ENCODE measurements at regions not wholly inside any gene's neighbourhood (a gene's known extent, or its start where the extent isn't known, plus 50 kb on each side); places are given as distances from the start of the nearest gene placed in this dataset.
A peak's percentile ranks its signal among the peaks of the same experiment; 100 is the strongest.

DNA sequence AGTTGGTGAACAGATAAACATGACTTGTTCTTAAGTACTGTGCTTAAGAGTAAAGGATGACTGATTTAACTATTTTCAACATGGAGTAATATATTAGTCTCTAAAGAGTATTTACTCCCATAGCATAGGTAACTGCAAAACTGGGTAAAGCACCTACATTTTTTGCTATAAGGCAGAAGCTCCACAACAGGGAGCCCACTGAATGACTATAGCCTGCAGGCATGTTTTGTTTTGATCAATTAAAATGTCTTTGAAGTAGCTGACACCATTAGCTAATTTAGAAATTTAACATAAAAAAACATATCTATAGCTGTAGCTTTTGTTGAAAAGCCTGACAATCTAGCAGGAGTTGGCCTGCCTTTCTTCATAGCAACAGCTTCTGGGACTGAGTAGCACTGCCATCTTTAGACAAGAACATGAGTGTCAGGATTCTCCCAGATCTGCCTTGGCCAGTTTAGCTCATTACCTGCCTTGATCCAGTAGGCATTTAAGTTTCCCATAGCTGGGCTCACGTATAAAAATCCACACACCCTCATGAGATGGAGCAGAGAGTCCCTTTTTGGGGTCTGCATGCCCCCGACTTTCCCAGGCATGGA lies 1935.1 kb upstream of the PIK3C3 start:
- no peaks in the 10 kb centered on the region for H3K27me3 Mint-ChIP-seq (ENCODE audit: insufficient read depth, unreplicated experiment)
- ChIA-PET CTCF (interaction anchor here (0.7 to 1.2 kb wide), 7 partner anchors 11 to 173 kb away, joined by 3 to 4 read pairs (median 3); no protein-coding TSS in a partner anchor), POLR2A (interaction anchor here (0.7 to 1.1 kb wide), 2 partner anchors 186 to 1757 kb away, joined by 4 to 7 read pairs; no protein-coding TSS in a partner anchor)
- intact Hi-C loops (cut with micrococcal nuclease): no loop called here
- H3K4me3 Mint-ChIP-seq (ENCODE audit: unreplicated experiment): no peak overlapping the region
- no peaks in the 10 kb centered on the region for H3K4me1 Mint-ChIP-seq (ENCODE audit: insufficient read depth, unreplicated experiment)
- H3K36me3 Mint-ChIP-seq (ENCODE audit: insufficient read depth, unreplicated experiment): no peaks in the 10 kb centered on the region
- H3K9me3 Mint-ChIP-seq (ENCODE audit: unreplicated experiment): no peaks in the 10 kb centered on the region
- H3K27ac Mint-ChIP-seq (ENCODE audit: low read depth, unreplicated experiment): no peak overlapping the region
- no TSS peak for BruUV-seq (replicated peaks)
- peak; percentile 6 for DNase-seq (ENCODE audit: unreplicated experiment)
- TF ChIP-seq, protein P1, sequence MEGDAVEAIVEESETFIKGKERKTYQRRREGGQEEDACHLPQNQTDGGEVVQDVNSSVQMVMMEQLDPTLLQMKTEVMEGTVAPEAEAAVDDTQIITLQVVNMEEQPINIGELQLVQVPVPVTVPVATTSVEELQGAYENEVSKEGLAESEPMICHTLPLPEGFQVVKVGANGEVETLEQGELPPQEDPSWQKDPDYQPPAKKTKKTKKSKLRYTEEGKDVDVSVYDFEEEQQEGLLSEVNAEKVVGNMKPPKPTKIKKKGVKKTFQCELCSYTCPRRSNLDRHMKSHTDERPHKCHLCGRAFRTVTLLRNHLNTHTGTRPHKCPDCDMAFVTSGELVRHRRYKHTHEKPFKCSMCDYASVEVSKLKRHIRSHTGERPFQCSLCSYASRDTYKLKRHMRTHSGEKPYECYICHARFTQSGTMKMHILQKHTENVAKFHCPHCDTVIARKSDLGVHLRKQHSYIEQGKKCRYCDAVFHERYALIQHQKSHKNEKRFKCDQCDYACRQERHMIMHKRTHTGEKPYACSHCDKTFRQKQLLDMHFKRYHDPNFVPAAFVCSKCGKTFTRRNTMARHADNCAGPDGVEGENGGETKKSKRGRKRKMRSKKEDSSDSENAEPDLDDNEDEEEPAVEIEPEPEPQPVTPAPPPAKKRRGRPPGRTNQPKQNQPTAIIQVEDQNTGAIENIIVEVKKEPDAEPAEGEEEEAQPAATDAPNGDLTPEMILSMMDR (IDR thresholded peaks at IDR 0.05; ENCODE audit: unreplicated experiment): no peak

GRCh38 chr18:40018266-40018665 lies 1936.8 kb upstream of the PIK3C3 start:
- ChIA-PET POLR2A (interaction anchor here (0.6 kb wide), 1 partner anchor 994 kb away, joined by 3 read pairs; no protein-coding TSS in a partner anchor), CTCF (interaction anchor here (0.6 kb wide), 1 partner anchor 181 kb away, joined by 3 read pairs; no protein-coding TSS in a partner anchor)
- Mint-ChIP-seq H3K9me3 (ENCODE audit: unreplicated experiment) (no peaks in the 10 kb centered on the region), H3K36me3 (ENCODE audit: insufficient read depth, unreplicated experiment) (no peaks in the 10 kb centered on the region), H3K4me1 (ENCODE audit: insufficient read depth, unreplicated experiment) (no peaks in the 10 kb centered on the region), H3K4me3 (ENCODE audit: unreplicated experiment) (no peak overlapping the region), H3K27ac (ENCODE audit: low read depth, unreplicated experiment) (no peak overlapping the region), H3K27me3 (ENCODE audit: insufficient read depth, unreplicated experiment) (no peaks in the 10 kb centered on the region)
- TF ChIP-seq, protein P1 (IDR thresholded peaks at IDR 0.05; ENCODE audit: unreplicated experiment): no peak
- intact Hi-C loops (cut with micrococcal nuclease): no loop called here
- no peak for DNase-seq (ENCODE audit: unreplicated experiment)
- BruUV-seq (replicated peaks): no TSS peak

- TF ChIP-seq, protein P1 (IDR thresholded peaks at IDR 0.05; ENCODE audit: unreplicated experiment): no peak
- Mint-ChIP-seq H3K36me3 (ENCODE audit: insufficient read depth, unreplicated experiment) (no peaks in the 10 kb centered on the region), H3K4me1 (ENCODE audit: insufficient read depth, unreplicated experiment) (no peaks in the 10 kb centered on the region)
Measured at GRCh38 chr18:40017021-40017420, 1938.0 kb upstream of the PIK3C3 start.

GRCh38 chr18:40016405-40016804 lies 1938.6 kb upstream of the PIK3C3 start:
- Mint-ChIP-seq H3K36me3 (ENCODE audit: insufficient read depth, unreplicated experiment) (no peaks in the 10 kb centered on the region), H3K4me1 (ENCODE audit: insufficient read depth, unreplicated experiment) (no peaks in the 10 kb centered on the region), H3K27ac (ENCODE audit: low read depth, unreplicated experiment) (no peak overlapping the region), H3K9me3 (ENCODE audit: unreplicated experiment) (no peaks in the 10 kb centered on the region), H3K27me3 (ENCODE audit: insufficient read depth, unreplicated experiment) (no peaks in the 10 kb centered on the region), H3K4me3 (ENCODE audit: unreplicated experiment) (no peak overlapping the region)
- no peak for DNase-seq (ENCODE audit: unreplicated experiment)
- intact Hi-C loops (cut with micrococcal nuclease): no loop called here
- BruUV-seq (replicated peaks): no TSS peak
- POLR2A ChIA-PET: no interaction called here
- TF ChIP-seq, protein P1 (IDR thresholded peaks at IDR 0.05; ENCODE audit: unreplicated experiment): no peak
- CTCF ChIA-PET: no interaction called here

More at GRCh38 chr18:40017021-40017420, 1938.0 kb upstream of the PIK3C3 start:
- Mint-ChIP-seq H3K27me3 (ENCODE audit: insufficient read depth, unreplicated experiment) (no peaks in the 10 kb centered on the region), H3K4me3 (ENCODE audit: unreplicated experiment) (no peak overlapping the region), H3K27ac (ENCODE audit: low read depth, unreplicated experiment) (no peak overlapping the region), H3K9me3 (ENCODE audit: unreplicated experiment) (no peaks in the 10 kb centered on the region)
- ChIA-PET POLR2A (no interaction called here), CTCF (no interaction called here)
- BruUV-seq (replicated peaks): no TSS peak
- DNase-seq (ENCODE audit: unreplicated experiment): no peak
- intact Hi-C loops (cut with micrococcal nuclease): no loop called here

All from MCF 10A (cell line).